AG08395 (cell line): ENCODE measurements at regions not wholly inside any gene's neighbourhood (a gene's known extent, or its start where the extent isn't known, plus 50 kb on each side); places are given as distances from the start of the nearest gene placed in this dataset.
A peak's percentile ranks its signal among the peaks of the same experiment; 100 is the strongest.

Experiments
- DNase-seq: peaks from one replicate; pipeline ENCODE4 v3.0.0; 2012; ENCODE audit warnings: mixed read lengths, low spot score

- DNase-seq: no peak
Measured at GRCh38 chr3:187931101-187931500, 185.8 kb upstream of the BCL6 start.

GRCh38 chr3:187931770-187932278, 186.6 kb upstream of the BCL6 start:
- no peak for DNase-seq

- DNase-seq: no peak
Measured at GRCh38 chr3:187932530-187932929, 187.3 kb upstream of the BCL6 start.

- DNase-seq: no peak
Measured at GRCh38 chr3:187935623-187936156, 190.4 kb upstream of the BCL6 start.

- no peak for DNase-seq
Measured at GRCh38 chr3:187936676-187937075, 191.4 kb upstream of the BCL6 start.

GRCh38 chr3:187939891-187940290, 194.6 kb upstream of the BCL6 start:
- no peak for DNase-seq

GRCh38 chr3:187941135-187941847, 196.0 kb upstream of the BCL6 start:
- no peak for DNase-seq

- DNase-seq: no peak
Measured at GRCh38 chr3:187941848-187942194, 196.6 kb upstream of the BCL6 start.

GRCh38 chr3:187942658-187943241, 197.5 kb upstream of the BCL6 start:
- DNase-seq: no peak

GRCh38 chr3:187943677-187944389, 198.6 kb upstream of the BCL6 start:
- DNase-seq: peak; percentile 26

GRCh38 chr3:187944390-187945179, 199.3 kb upstream of the BCL6 start:
- no peak for DNase-seq

GRCh38 chr3:187945374-187945773, 200.1 kb upstream of the BCL6 start:
- no peak for DNase-seq

GRCh38 chr3:187946163-187946691, 201.0 kb upstream of the BCL6 start:
- peak; percentile 59 for DNase-seq

GRCh38 chr3:187946981-187947380, 201.7 kb upstream of the BCL6 start:
- no peak for DNase-seq

- no peak for DNase-seq
Measured at GRCh38 chr3:187947927-187948682, 202.8 kb upstream of the BCL6 start.

GRCh38 chr3:187949093-187949820, 204.0 kb upstream of the BCL6 start:
- no peak for DNase-seq

GRCh38 chr3:187950671-187951070, 203.3 kb upstream of the LPP start:
- no peak for DNase-seq

GRCh38 chr3:187951452-187952190, 202.3 kb upstream of the LPP start:
- DNase-seq: no peak

- DNase-seq: no peak
Measured at GRCh38 chr3:187952849-187953248, 201.1 kb upstream of the LPP start.

- no peak for DNase-seq
Measured at GRCh38 chr3:187954516-187954872, 199.5 kb upstream of the LPP start.
